ENCODE measurements at regions not wholly inside any gene's neighbourhood (a gene's known extent, or its start where the extent isn't known, plus 50 kb on each side); places are given as distances from the start of the nearest gene placed in this dataset.

- DNase-seq = no peak
- Histone ChIP-seq H3K9me2 (replicated peaks; ENCODE audit: insufficient read depth, low read length) (no peaks in the 10 kb centered on the region), H3K4me3 (ENCODE audit: low read length) (no peak overlapping the region), H3K9me3 (ENCODE audit: low read length) (no peaks in the 10 kb centered on the region), H3K27me3 (ENCODE audit: low read length) (no peaks in the 10 kb centered on the region), H3K4me2 (ENCODE audit: low read depth, low read length, poor library complexity, severe bottlenecking) (no peak overlapping the region), H3K79me2 (ENCODE audit: low read length) (no peaks in the 10 kb centered on the region), H2AFZ (ENCODE audit: low read length) (no peak overlapping the region), H3K4me1 (ENCODE audit: low read length) (no peaks in the 10 kb centered on the region), H3K36me3 (ENCODE audit: insufficient read depth, low read length) (no peaks in the 10 kb centered on the region), H3K27ac (ENCODE audit: low read length) (no peak overlapping the region), H3K9ac (ENCODE audit: low read length) (no peak overlapping the region), H4K20me1 (ENCODE audit: insufficient read depth, low read depth, low read length) (no peaks in the 10 kb centered on the region)
Measured at GRCh38 chr6:149152521-149152920, 165.0 kb upstream of the TAB2 start.

- no peak for DNase-seq
Measured at GRCh38 chr6:149153100-149153499, 164.4 kb upstream of the TAB2 start.

GRCh38 chr6:149153693-149154092 is 163.8 kb upstream of the TAB2 start:
- H3K9ac ChIP-seq (ENCODE audit: low read length) = no peak overlapping the region
- H3K79me2 ChIP-seq (ENCODE audit: low read length) = no peaks in the 10 kb centered on the region
- H4K20me1 ChIP-seq (ENCODE audit: insufficient read depth, low read depth, low read length) = no peaks in the 10 kb centered on the region
- no peak overlapping the region for H3K27ac ChIP-seq (ENCODE audit: low read length)
- no peaks in the 10 kb centered on the region for H3K9me2 ChIP-seq (replicated peaks; ENCODE audit: insufficient read depth, low read length)
- H3K4me3 ChIP-seq (ENCODE audit: low read length) = no peak overlapping the region
- no peak overlapping the region for H3K4me2 ChIP-seq (ENCODE audit: low read depth, low read length, poor library complexity, severe bottlenecking)
- DNase-seq = no peak
- H2AFZ ChIP-seq (ENCODE audit: low read length) = no peak overlapping the region
- no peaks in the 10 kb centered on the region for H3K27me3 ChIP-seq (ENCODE audit: low read length)
- no peaks in the 10 kb centered on the region for H3K36me3 ChIP-seq (ENCODE audit: insufficient read depth, low read length)
- H3K4me1 ChIP-seq (ENCODE audit: low read length) = no peaks in the 10 kb centered on the region
- no peaks in the 10 kb centered on the region for H3K9me3 ChIP-seq (ENCODE audit: low read length)

More at GRCh38 chr6:149153100-149153499, 164.4 kb upstream of the TAB2 start:
- H2AFZ ChIP-seq (ENCODE audit: low read length) = no peak overlapping the region
- no peaks in the 10 kb centered on the region for H3K9me2 ChIP-seq (replicated peaks; ENCODE audit: insufficient read depth, low read length)
- no peak overlapping the region for H3K9ac ChIP-seq (ENCODE audit: low read length)
- H3K9me3 ChIP-seq (ENCODE audit: low read length) = no peaks in the 10 kb centered on the region
- no peaks in the 10 kb centered on the region for H3K4me1 ChIP-seq (ENCODE audit: low read length)
- no peaks in the 10 kb centered on the region for H3K79me2 ChIP-seq (ENCODE audit: low read length)
- H3K36me3 ChIP-seq (ENCODE audit: insufficient read depth, low read length) = no peaks in the 10 kb centered on the region
- no peaks in the 10 kb centered on the region for H4K20me1 ChIP-seq (ENCODE audit: insufficient read depth, low read depth, low read length)
- no peak overlapping the region for H3K4me2 ChIP-seq (ENCODE audit: low read depth, low read length, poor library complexity, severe bottlenecking)
- H3K4me3 ChIP-seq (ENCODE audit: low read length) = no peak overlapping the region
- H3K27me3 ChIP-seq (ENCODE audit: low read length) = no peaks in the 10 kb centered on the region
- no peak overlapping the region for H3K27ac ChIP-seq (ENCODE audit: low read length)

- Histone ChIP-seq H3K9me2 (replicated peaks; ENCODE audit: insufficient read depth, low read length) (no peaks in the 10 kb centered on the region), H3K36me3 (ENCODE audit: insufficient read depth, low read length) (no peaks in the 10 kb centered on the region), H3K4me2 (ENCODE audit: low read depth, low read length, poor library complexity, severe bottlenecking) (no peak overlapping the region), H4K20me1 (ENCODE audit: insufficient read depth, low read depth, low read length) (no peaks in the 10 kb centered on the region), H3K9ac (ENCODE audit: low read length) (no peak overlapping the region), H3K27ac (ENCODE audit: low read length) (no peak overlapping the region), H3K27me3 (ENCODE audit: low read length) (no peaks in the 10 kb centered on the region), H3K79me2 (ENCODE audit: low read length) (no peaks in the 10 kb centered on the region), H3K4me1 (ENCODE audit: low read length) (no peaks in the 10 kb centered on the region), H3K4me3 (ENCODE audit: low read length) (no peak overlapping the region), H3K9me3 (ENCODE audit: low read length) (no peaks in the 10 kb centered on the region), H2AFZ (ENCODE audit: low read length) (no peak overlapping the region)
- no peak for DNase-seq
Measured at GRCh38 chr6:149154261-149154821, 163.2 kb upstream of the TAB2 start.

GRCh38 chr6:149157126-149157525 is 160.4 kb upstream of the TAB2 start:
- no peaks in the 10 kb centered on the region for H4K20me1 ChIP-seq (ENCODE audit: insufficient read depth, low read depth, low read length)
- DNase-seq = no peak
- no peak overlapping the region for H3K4me3 ChIP-seq (ENCODE audit: low read length)
- no peaks in the 10 kb centered on the region for H3K79me2 ChIP-seq (ENCODE audit: low read length)
- no peak overlapping the region for H3K27ac ChIP-seq (ENCODE audit: low read length)
- H3K9me3 ChIP-seq (ENCODE audit: low read length) = no peaks in the 10 kb centered on the region
- no peak overlapping the region for H2AFZ ChIP-seq (ENCODE audit: low read length)
- no peaks in the 10 kb centered on the region for H3K27me3 ChIP-seq (ENCODE audit: low read length)
- H3K36me3 ChIP-seq (ENCODE audit: insufficient read depth, low read length) = no peaks in the 10 kb centered on the region
- H3K9ac ChIP-seq (ENCODE audit: low read length) = no peak overlapping the region
- no peaks in the 10 kb centered on the region for H3K9me2 ChIP-seq (replicated peaks; ENCODE audit: insufficient read depth, low read length)
- no peaks in the 10 kb centered on the region for H3K4me1 ChIP-seq (ENCODE audit: low read length)
- H3K4me2 ChIP-seq (ENCODE audit: low read depth, low read length, poor library complexity, severe bottlenecking) = no peak overlapping the region

GRCh38 chr6:149158076-149158475 is 159.4 kb upstream of the TAB2 start:
- H3K9me3 ChIP-seq (ENCODE audit: low read length) = no peaks in the 10 kb centered on the region
- no peak overlapping the region for H2AFZ ChIP-seq (ENCODE audit: low read length)
- H3K4me2 ChIP-seq (ENCODE audit: low read depth, low read length, poor library complexity, severe bottlenecking) = no peak overlapping the region
- H3K36me3 ChIP-seq (ENCODE audit: insufficient read depth, low read length) = no peaks in the 10 kb centered on the region
- no peaks in the 10 kb centered on the region for H3K27me3 ChIP-seq (ENCODE audit: low read length)
- H3K4me1 ChIP-seq (ENCODE audit: low read length) = no peaks in the 10 kb centered on the region
- no peak overlapping the region for H3K9ac ChIP-seq (ENCODE audit: low read length)
- H3K27ac ChIP-seq (ENCODE audit: low read length) = no peak overlapping the region
- no peaks in the 10 kb centered on the region for H3K9me2 ChIP-seq (replicated peaks; ENCODE audit: insufficient read depth, low read length)
- H3K79me2 ChIP-seq (ENCODE audit: low read length) = no peaks in the 10 kb centered on the region
- no peaks in the 10 kb centered on the region for H4K20me1 ChIP-seq (ENCODE audit: insufficient read depth, low read depth, low read length)
- no peak overlapping the region for H3K4me3 ChIP-seq (ENCODE audit: low read length)
- no peak for DNase-seq

- no peak overlapping the region for H2AFZ ChIP-seq (ENCODE audit: low read length)
- H3K4me1 ChIP-seq (ENCODE audit: low read length) = no peaks in the 10 kb centered on the region
- H3K27ac ChIP-seq (ENCODE audit: low read length) = no peak overlapping the region
- no peaks in the 10 kb centered on the region for H3K9me2 ChIP-seq (replicated peaks; ENCODE audit: insufficient read depth, low read length)
- H4K20me1 ChIP-seq (ENCODE audit: insufficient read depth, low read depth, low read length) = no peaks in the 10 kb centered on the region
- no peak overlapping the region for H3K4me3 ChIP-seq (ENCODE audit: low read length)
- no peaks in the 10 kb centered on the region for H3K79me2 ChIP-seq (ENCODE audit: low read length)
- H3K9me3 ChIP-seq (ENCODE audit: low read length) = no peaks in the 10 kb centered on the region
- H3K27me3 ChIP-seq (ENCODE audit: low read length) = no peaks in the 10 kb centered on the region
- H3K9ac ChIP-seq (ENCODE audit: low read length) = no peak overlapping the region
- no peak for DNase-seq
- no peak overlapping the region for H3K4me2 ChIP-seq (ENCODE audit: low read depth, low read length, poor library complexity, severe bottlenecking)
- no peaks in the 10 kb centered on the region for H3K36me3 ChIP-seq (ENCODE audit: insufficient read depth, low read length)
Measured at GRCh38 chr6:149160943-149161342, 156.6 kb upstream of the TAB2 start.

- H3K9ac ChIP-seq (ENCODE audit: low read length) = no peak overlapping the region
- no peaks in the 10 kb centered on the region for H3K9me3 ChIP-seq (ENCODE audit: low read length)
- H3K4me3 ChIP-seq (ENCODE audit: low read length) = no peak overlapping the region
- H3K4me2 ChIP-seq (ENCODE audit: low read depth, low read length, poor library complexity, severe bottlenecking) = no peak overlapping the region
- no peak overlapping the region for H2AFZ ChIP-seq (ENCODE audit: low read length)
- no peaks in the 10 kb centered on the region for H3K36me3 ChIP-seq (ENCODE audit: insufficient read depth, low read length)
- no peaks in the 10 kb centered on the region for H3K4me1 ChIP-seq (ENCODE audit: low read length)
- H3K79me2 ChIP-seq (ENCODE audit: low read length) = no peaks in the 10 kb centered on the region
- H3K27me3 ChIP-seq (ENCODE audit: low read length) = no peaks in the 10 kb centered on the region
- H4K20me1 ChIP-seq (ENCODE audit: insufficient read depth, low read depth, low read length) = no peaks in the 10 kb centered on the region
- no peak for DNase-seq
- no peaks in the 10 kb centered on the region for H3K9me2 ChIP-seq (replicated peaks; ENCODE audit: insufficient read depth, low read length)
- H3K27ac ChIP-seq (ENCODE audit: low read length) = no peak overlapping the region
Measured at GRCh38 chr6:149162924-149163323, 154.6 kb upstream of the TAB2 start.

Measured in Karpas-422 (cell line).